Progenitor cell of endocrine pancreas (in vitro differentiated cells): ENCODE measurements at regions not wholly inside any gene's neighbourhood (a gene's known extent, or its start where the extent isn't known, plus 50 kb on each side); places are given as distances from the start of the nearest gene placed in this dataset.
"Not testable (repeated sequence)": the region's sequence is repeated elsewhere in the genome, so short reads cannot be mapped to it uniquely, and the experiment has no call there.

Experiments
- DNase-seq: peaks from one replicate; pipeline ENCODE4 v3.0.0; 2021; ENCODE audit warnings: low spot score; ENCODE audit not compliant: unreplicated experiment
- H3K27ac Mint-ChIP-seq: 2 replicates; pipeline ENCODE4 v1.8.0; 2021; ENCODE audit warnings: mild to moderate bottlenecking, moderate library complexity, mixed read lengths
- H3K27me3 Mint-ChIP-seq: 2 replicates; pipeline ENCODE4 v1.8.0; 2021; ENCODE audit warnings: mixed read lengths
- H3K36me3 Mint-ChIP-seq: 2 replicates; pipeline ENCODE4 v1.8.0; 2022; ENCODE audit warnings: mixed read lengths; ENCODE audit not compliant: insufficient read depth
- H3K4me1 Mint-ChIP-seq: 2 replicates; pipeline ENCODE4 v1.8.0; 2021; ENCODE audit warnings: low read depth, mixed read lengths
- H3K4me3 Mint-ChIP-seq: 2 replicates; pipeline ENCODE4 v1.8.0; 2021; ENCODE audit warnings: low read depth, mild to moderate bottlenecking, moderate library complexity, mixed read lengths
- H3K9me3 Mint-ChIP-seq: 2 replicates; pipeline ENCODE4 v1.8.0; 2021; ENCODE audit warnings: low read depth, mixed read lengths
- CTCF ChIP-seq: fragments of 200-600 bp; sonication (generic); IDR thresholded peaks from one replicate; pipeline ENCODE4 v1.5.0; 2021; ENCODE audit warnings: antibody characterized with exemption, mild to moderate bottlenecking; ENCODE audit not compliant: unreplicated experiment

- DNase-seq = no peak
- Mint-ChIP-seq H3K27ac (no peak overlapping the region), H3K36me3 (no peaks in the 10 kb centered on the region), H3K9me3 (peaks cover 7% of the 10 kb centered on the region), H3K27me3 (no peaks in the 10 kb centered on the region), H3K4me1 (peaks cover 1% of the 10 kb centered on the region), H3K4me3 (no peak overlapping the region)
- TF ChIP-seq CTCF = no peak
Measured at GRCh38 chr6:82554666-82555065, 191.0 kb downstream of the TPBG start.

- H3K9me3 Mint-ChIP-seq = peaks cover 4% of the 10 kb centered on the region
- TF ChIP-seq CTCF = no peak
- no peak for DNase-seq
- peaks cover 1% of the 10 kb centered on the region for H3K4me1 Mint-ChIP-seq
- no peaks in the 10 kb centered on the region for H3K27me3 Mint-ChIP-seq
- no peaks in the 10 kb centered on the region for H3K36me3 Mint-ChIP-seq
- no peak overlapping the region for H3K27ac Mint-ChIP-seq
- no peak overlapping the region for H3K4me3 Mint-ChIP-seq
Measured at GRCh38 chr6:82555801-82556200, 192.2 kb downstream of the TPBG start.

GRCh38 chr6:82558531-82558930 is 194.9 kb downstream of the TPBG start:
- H3K27ac Mint-ChIP-seq, H3K4me1 Mint-ChIP-seq, H3K36me3 Mint-ChIP-seq, H3K27me3 Mint-ChIP-seq, DNase-seq, H3K9me3 Mint-ChIP-seq: not testable (repeated sequence)
- peak overlapping the region; percentile 61 for H3K4me3 Mint-ChIP-seq

GRCh38 chr6:82567621-82568020 is 204.0 kb downstream of the TPBG start:
- Mint-ChIP-seq H3K27ac (no peak overlapping the region), H3K4me1 (peaks cover 22% of the 10 kb centered on the region), H3K27me3 (no peaks in the 10 kb centered on the region), H3K36me3 (no peaks in the 10 kb centered on the region), H3K4me3 (no peak overlapping the region), H3K9me3 (no peaks in the 10 kb centered on the region)
- no peak for DNase-seq
- TF ChIP-seq CTCF = no peak

GRCh38 chr6:82568290-82568993 is 204.8 kb downstream of the TPBG start:
- H3K36me3 Mint-ChIP-seq = no peaks in the 10 kb centered on the region
- H3K27me3 Mint-ChIP-seq = no peaks in the 10 kb centered on the region
- DNase-seq = no peak
- H3K9me3 Mint-ChIP-seq = no peaks in the 10 kb centered on the region
- no peak for TF ChIP-seq CTCF
- peaks cover 27% of the 10 kb centered on the region for H3K4me1 Mint-ChIP-seq
- H3K27ac Mint-ChIP-seq = no peak overlapping the region
- H3K4me3 Mint-ChIP-seq = no peak overlapping the region

- H3K9me3 Mint-ChIP-seq = no peaks in the 10 kb centered on the region
- no peak for TF ChIP-seq CTCF
- H3K4me3 Mint-ChIP-seq = no peak overlapping the region
- H3K27me3 Mint-ChIP-seq = no peaks in the 10 kb centered on the region
- DNase-seq = no peak
- H3K27ac Mint-ChIP-seq = no peak overlapping the region
- no peaks in the 10 kb centered on the region for H3K36me3 Mint-ChIP-seq
- H3K4me1 Mint-ChIP-seq = peaks cover 28% of the 10 kb centered on the region
Measured at GRCh38 chr6:82569022-82569421, 205.4 kb downstream of the TPBG start.
